ENCODE measurements at regions not wholly inside any gene's neighbourhood (a gene's known extent, or its start where the extent isn't known, plus 50 kb on each side); places are given as distances from the start of the nearest gene placed in this dataset.

GRCh38 chrX:118167361-118167760, 50.8 kb upstream of the KLHL13 start:
- DNase-seq (ENCODE audit: low read depth in 2 of 2) = no peak

GRCh38 chrX:118171356-118171755, 54.7 kb upstream of the KLHL13 start:
- DNase-seq (ENCODE audit: low read depth in 2 of 2) = no peak

- no peak for DNase-seq (ENCODE audit: low read depth in 2 of 2)
Measured at GRCh38 chrX:118174516-118175098, 58.0 kb upstream of the KLHL13 start.

- no peak for DNase-seq (ENCODE audit: low read depth in 2 of 2)
Measured at GRCh38 chrX:118177708-118178107, 61.1 kb upstream of the KLHL13 start.

- no peak for DNase-seq (ENCODE audit: low read depth in 2 of 2)
Measured at GRCh38 chrX:118178450-118178849, 61.8 kb upstream of the KLHL13 start.

GRCh38 chrX:118179161-118179560, 62.6 kb upstream of the KLHL13 start:
- no peak for DNase-seq (ENCODE audit: low read depth in 2 of 2)

GRCh38 chrX:118179718-118180117, 63.1 kb upstream of the KLHL13 start:
- no peak for DNase-seq (ENCODE audit: low read depth in 2 of 2)

- DNase-seq (ENCODE audit: low read depth in 2 of 2) = no peak
Measured at GRCh38 chrX:118181030-118181429, 64.4 kb upstream of the KLHL13 start.

GRCh38 chrX:118182025-118182424, 65.4 kb upstream of the KLHL13 start:
- DNase-seq (ENCODE audit: low read depth in 2 of 2) = no peak

GRCh38 chrX:118182681-118183080, 66.1 kb upstream of the KLHL13 start:
- DNase-seq (ENCODE audit: low read depth in 2 of 2) = no peak

GRCh38 chrX:118183606-118184005, 67.0 kb upstream of the KLHL13 start:
- DNase-seq (ENCODE audit: low read depth in 2 of 2) = no peak

GRCh38 chrX:118187100-118187499, 70.5 kb upstream of the KLHL13 start:
- no peak for DNase-seq (ENCODE audit: low read depth in 2 of 2)

GRCh38 chrX:118189000-118189399, 72.4 kb upstream of the KLHL13 start:
- DNase-seq (ENCODE audit: low read depth in 2 of 2) = no peak

- DNase-seq (ENCODE audit: low read depth in 2 of 2) = no peak
Measured at GRCh38 chrX:118189628-118190027, 73.0 kb upstream of the KLHL13 start.

- DNase-seq (ENCODE audit: low read depth in 2 of 2) = no peak
Measured at GRCh38 chrX:118197730-118198129, 81.1 kb upstream of the KLHL13 start.

GRCh38 chrX:118198577-118198976, 82.0 kb upstream of the KLHL13 start:
- no peak for DNase-seq (ENCODE audit: low read depth in 2 of 2)

- DNase-seq (ENCODE audit: low read depth in 2 of 2) = no peak
Measured at GRCh38 chrX:118199997-118200396, 83.4 kb upstream of the KLHL13 start.

- DNase-seq (ENCODE audit: low read depth in 2 of 2) = no peak
Measured at GRCh38 chrX:118205421-118206395, 89.1 kb upstream of the KLHL13 start.

- DNase-seq (ENCODE audit: low read depth in 2 of 2) = no peak
Measured at GRCh38 chrX:118207831-118208453, 91.3 kb upstream of the KLHL13 start.

- no peak for DNase-seq (ENCODE audit: low read depth in 2 of 2)
Measured at GRCh38 chrX:118208481-118208880, 91.9 kb upstream of the KLHL13 start.

- no peak for DNase-seq (ENCODE audit: low read depth in 2 of 2)
Measured at GRCh38 chrX:118211891-118212816, 95.5 kb upstream of the KLHL13 start.

GRCh38 chrX:118212817-118213183, 96.2 kb upstream of the KLHL13 start:
- no peak for DNase-seq (ENCODE audit: low read depth in 2 of 2)

Data from fibroblast of skin of left quadriceps (primary cell).